ENCODE measurements at regions not wholly inside any gene's neighbourhood (a gene's known extent, or its start where the extent isn't known, plus 50 kb on each side); places are given as distances from the start of the nearest gene placed in this dataset.

DNA sequence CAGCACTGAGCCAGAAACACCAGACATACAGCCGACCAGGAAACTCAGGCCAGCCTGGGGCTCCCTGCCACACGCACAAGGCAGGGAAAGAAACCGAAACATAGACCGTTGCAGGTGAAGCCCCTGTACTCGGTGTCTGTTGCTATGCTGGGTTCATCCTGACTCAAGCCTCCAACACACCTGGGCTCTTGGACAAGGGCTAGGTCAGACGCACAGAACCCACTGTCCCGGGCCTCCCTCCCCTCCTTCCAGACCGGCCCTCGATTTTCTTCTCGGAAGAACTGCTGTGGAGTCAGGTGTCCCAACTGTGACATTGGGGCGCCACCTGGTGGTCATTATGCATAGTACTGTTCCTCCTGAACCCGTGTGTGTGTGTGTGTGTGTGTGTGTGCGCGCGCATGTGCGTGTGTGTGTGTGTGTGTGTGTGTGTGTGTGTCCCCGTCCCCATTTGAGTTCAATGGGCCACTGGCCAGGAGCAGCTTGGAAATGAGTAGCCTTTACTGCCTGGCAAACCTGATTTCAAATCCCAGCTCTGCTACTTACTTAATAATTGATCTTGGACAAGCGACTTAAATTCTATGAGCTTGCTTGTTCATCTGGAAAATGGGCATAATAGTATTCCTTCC is 55.4 kb upstream of the GLI2 start:
- peak; percentile 89 for DNase-seq (ENCODE audit: low spot score)
- TF ChIP-seq POLR2A (IDR thresholded peaks at IDR 0.05) (no peak), POLR2AphosphoS5 (IDR thresholded peaks at IDR 0.05) (peak; percentile 27)
- TF ChIP-seq, protein P1, sequence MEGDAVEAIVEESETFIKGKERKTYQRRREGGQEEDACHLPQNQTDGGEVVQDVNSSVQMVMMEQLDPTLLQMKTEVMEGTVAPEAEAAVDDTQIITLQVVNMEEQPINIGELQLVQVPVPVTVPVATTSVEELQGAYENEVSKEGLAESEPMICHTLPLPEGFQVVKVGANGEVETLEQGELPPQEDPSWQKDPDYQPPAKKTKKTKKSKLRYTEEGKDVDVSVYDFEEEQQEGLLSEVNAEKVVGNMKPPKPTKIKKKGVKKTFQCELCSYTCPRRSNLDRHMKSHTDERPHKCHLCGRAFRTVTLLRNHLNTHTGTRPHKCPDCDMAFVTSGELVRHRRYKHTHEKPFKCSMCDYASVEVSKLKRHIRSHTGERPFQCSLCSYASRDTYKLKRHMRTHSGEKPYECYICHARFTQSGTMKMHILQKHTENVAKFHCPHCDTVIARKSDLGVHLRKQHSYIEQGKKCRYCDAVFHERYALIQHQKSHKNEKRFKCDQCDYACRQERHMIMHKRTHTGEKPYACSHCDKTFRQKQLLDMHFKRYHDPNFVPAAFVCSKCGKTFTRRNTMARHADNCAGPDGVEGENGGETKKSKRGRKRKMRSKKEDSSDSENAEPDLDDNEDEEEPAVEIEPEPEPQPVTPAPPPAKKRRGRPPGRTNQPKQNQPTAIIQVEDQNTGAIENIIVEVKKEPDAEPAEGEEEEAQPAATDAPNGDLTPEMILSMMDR (IDR thresholded peaks at IDR 0.05) = peak; percentile 63 to 88 (median 78)
- Histone ChIP-seq H3K9me3 (no peaks in the 10 kb centered on the region), H3K27ac (no peak overlapping the region), H3K27me3 (replicated peaks; ENCODE audit: insufficient read depth) (no peaks in the 10 kb centered on the region), H3K36me3 (no peaks in the 10 kb centered on the region), H3K4me1 (replicated peaks) (peaks cover 8% of the 10 kb centered on the region), H3K4me3 (no peak overlapping the region)
- WGBS = 18% methylated on average over 17 of the region's 18 CpGs
- intact Hi-C loops (cut with DNase I) = loop anchor here (1.0 to 5.0 kb wide), 2 partner anchors 128 to 337 kb away; no protein-coding TSS in a partner anchor

DNA sequence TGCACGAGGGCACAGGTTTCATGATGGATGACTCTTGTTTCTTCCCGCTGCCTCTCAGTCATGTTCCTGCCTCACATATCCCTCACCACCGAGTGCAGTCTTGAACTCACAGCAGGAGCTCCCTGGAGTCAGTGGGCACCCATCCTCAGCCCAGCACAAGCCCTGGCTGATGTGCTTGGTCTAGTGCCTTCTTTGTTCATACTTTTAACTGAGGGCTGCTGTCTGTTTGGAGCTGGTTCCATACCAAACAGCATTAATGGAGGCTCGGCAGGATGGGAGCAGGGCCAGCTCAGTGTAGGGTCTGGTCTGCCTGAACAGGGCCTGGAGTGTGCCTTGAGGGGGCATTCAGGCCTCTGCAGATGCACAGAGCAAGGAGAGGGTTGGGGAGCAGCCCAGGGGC is 54.5 kb upstream of the GLI2 start:
- intact Hi-C loops (cut with DNase I) = loop anchor here (5.0 kb wide), 1 partner anchor 129 kb away; no protein-coding TSS in a partner anchor
- WGBS = 52% methylated on average over 4 of the region's 4 CpGs

DNA sequence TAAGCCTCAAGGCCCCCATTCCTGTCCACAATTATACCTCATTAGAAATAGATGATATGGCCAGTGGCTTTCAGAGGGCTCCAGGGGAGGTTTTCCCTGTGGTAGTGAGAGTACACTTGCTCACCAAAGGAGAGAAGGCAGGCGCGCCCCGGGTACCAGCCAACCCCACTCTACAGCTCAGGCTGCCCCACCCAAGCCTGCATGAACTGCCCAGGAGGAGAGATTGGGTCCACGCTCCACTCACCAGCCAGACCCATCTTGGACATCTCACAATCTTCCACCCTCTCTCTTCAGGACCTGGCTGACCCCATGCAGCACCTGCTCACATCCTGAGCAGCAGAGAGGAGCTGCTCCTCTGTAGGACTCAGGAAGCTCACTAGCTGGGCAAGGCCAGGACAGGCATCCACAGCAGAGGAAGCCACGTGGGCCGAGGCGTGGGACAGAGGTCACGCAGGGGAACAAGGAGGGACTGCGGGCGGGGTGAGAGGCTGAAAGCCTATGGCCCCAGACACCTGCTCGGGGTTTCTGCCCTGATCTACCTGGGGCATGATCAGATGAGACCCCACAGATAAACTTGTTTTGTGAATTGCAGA is 53.9 kb upstream of the GLI2 start:
- H3K27me3 ChIP-seq (replicated peaks; ENCODE audit: insufficient read depth) = no peaks in the 10 kb centered on the region
- TF ChIP-seq POLR2A (IDR thresholded peaks at IDR 0.05) (no peak), POLR2AphosphoS5 (IDR thresholded peaks at IDR 0.05) (no peak)
- TF ChIP-seq, protein P1 (IDR thresholded peaks at IDR 0.05) = no peak
- no peaks in the 10 kb centered on the region for H3K36me3 ChIP-seq
- intact Hi-C loops (cut with DNase I) = loop anchor here (5.0 kb wide), 1 partner anchor 129 kb away; no protein-coding TSS in a partner anchor
- peaks cover 8% of the 10 kb centered on the region for H3K4me1 ChIP-seq (replicated peaks)
- H3K27ac ChIP-seq = no peak overlapping the region
- DNase-seq (ENCODE audit: low spot score) = no peak
- H3K4me3 ChIP-seq = no peak overlapping the region
- 94% methylated on average over 11 of the region's 11 CpGs for WGBS
- H3K9me3 ChIP-seq = no peaks in the 10 kb centered on the region

More for the DNA sequence above, 54.5 kb upstream of the GLI2 start:
- Histone ChIP-seq H3K27me3 (replicated peaks; ENCODE audit: insufficient read depth) (no peaks in the 10 kb centered on the region), H3K9me3 (no peaks in the 10 kb centered on the region), H3K4me1 (replicated peaks) (peaks cover 8% of the 10 kb centered on the region), H3K27ac (no peak overlapping the region), H3K36me3 (no peaks in the 10 kb centered on the region), H3K4me3 (no peak overlapping the region)
- DNase-seq (ENCODE audit: low spot score) = no peak
- TF ChIP-seq, protein P1 (IDR thresholded peaks at IDR 0.05) = no peak
- TF ChIP-seq POLR2A (IDR thresholded peaks at IDR 0.05) = no peak
- TF ChIP-seq POLR2AphosphoS5 (IDR thresholded peaks at IDR 0.05) = no peak

DNA sequence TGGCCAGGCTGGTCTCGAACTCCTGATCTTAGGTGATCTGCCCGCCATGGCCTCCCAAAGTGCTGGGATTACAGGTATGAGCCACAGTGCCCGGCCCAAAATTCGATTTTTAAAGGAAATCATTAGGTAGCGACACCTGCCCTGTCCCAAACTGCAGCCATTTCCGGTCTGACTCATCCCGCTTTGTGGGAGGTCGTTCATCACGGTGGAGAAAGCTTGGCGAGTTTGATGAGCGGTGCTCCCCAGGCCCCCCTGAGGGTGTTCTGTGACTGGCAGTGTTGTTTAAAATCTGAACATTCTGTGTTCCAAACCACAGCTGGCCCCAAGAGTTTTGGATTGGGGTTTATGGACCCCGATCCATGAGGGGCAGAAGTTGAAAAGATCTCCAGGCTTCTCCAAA is 53.0 kb upstream of the GLI2 start:
- H3K4me3 ChIP-seq = no peak overlapping the region
- peaks cover 8% of the 10 kb centered on the region for H3K4me1 ChIP-seq (replicated peaks)
- H3K27ac ChIP-seq = no peak overlapping the region
- DNase-seq (ENCODE audit: low spot score) = no peak
- intact Hi-C loops (cut with DNase I) = loop anchor here (5.0 kb wide), 1 partner anchor 130 kb away; no protein-coding TSS in a partner anchor
- H3K9me3 ChIP-seq = no peaks in the 10 kb centered on the region
- 77% methylated on average over 12 of the region's 12 CpGs for WGBS
- no peaks in the 10 kb centered on the region for H3K36me3 ChIP-seq
- H3K27me3 ChIP-seq (replicated peaks; ENCODE audit: insufficient read depth) = no peaks in the 10 kb centered on the region
- no peak for TF ChIP-seq POLR2A (IDR thresholded peaks at IDR 0.05)
- TF ChIP-seq POLR2AphosphoS5 (IDR thresholded peaks at IDR 0.05) = no peak
- TF ChIP-seq, protein P1 (IDR thresholded peaks at IDR 0.05) = no peak
